HG02763 (cell line): ENCODE measurements at regions not wholly inside any gene's neighbourhood (a gene's known extent, or its start where the extent isn't known, plus 50 kb on each side); places are given as distances from the start of the nearest gene placed in this dataset.
"Not testable (repeated sequence)": the region's sequence is repeated elsewhere in the genome, so short reads cannot be mapped to it uniquely, and the experiment has no call there.

Source experiments
- ATAC-seq: cut with Tn5 transposase; IDR thresholded peaks from one replicate; pipeline ENCODE4 v1.9.1; 2021; ENCODE audit warnings: mild to moderate bottlenecking, moderate library complexity; ENCODE audit not compliant: unreplicated experiment

DNA sequence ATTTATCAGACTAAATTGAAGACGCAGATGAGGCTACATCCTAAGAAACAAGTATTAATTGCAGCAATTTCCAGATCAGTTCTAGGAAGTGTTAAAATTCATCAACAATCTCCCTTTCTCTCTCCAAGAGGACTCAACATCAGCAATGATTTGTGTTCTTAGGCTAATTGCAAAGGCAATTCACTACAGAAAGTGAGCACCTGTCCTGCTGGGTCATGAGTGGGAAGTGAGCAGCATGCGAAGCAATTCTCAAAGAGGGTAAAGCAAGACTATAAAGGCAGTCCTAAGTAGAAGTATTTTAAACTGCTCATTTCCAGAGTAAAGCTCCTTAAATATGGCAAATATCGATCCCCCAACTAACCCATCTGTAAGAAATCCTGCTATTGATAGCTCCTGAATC lies 1191.0 kb upstream of the ALCAM start:
- no peak for ATAC-seq

DNA sequence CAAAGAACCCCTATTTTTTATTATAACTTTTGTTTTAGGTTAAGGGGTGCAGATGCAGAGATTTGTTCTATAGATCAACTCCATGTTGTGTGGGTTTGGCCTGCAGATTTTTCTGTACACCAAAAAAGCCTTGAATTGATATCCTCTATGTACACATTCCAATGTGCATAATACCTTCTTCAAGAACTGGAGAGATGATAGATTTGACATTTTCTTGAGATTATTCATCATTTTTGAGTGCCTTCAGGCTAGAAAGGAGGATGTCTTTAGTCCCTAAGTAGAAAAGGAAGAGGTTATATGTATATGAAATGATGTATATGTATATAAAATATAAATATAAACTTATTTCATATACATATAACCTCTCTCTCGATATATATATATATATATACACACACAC lies 1190.0 kb upstream of the ALCAM start:
- no peak for ATAC-seq

DNA sequence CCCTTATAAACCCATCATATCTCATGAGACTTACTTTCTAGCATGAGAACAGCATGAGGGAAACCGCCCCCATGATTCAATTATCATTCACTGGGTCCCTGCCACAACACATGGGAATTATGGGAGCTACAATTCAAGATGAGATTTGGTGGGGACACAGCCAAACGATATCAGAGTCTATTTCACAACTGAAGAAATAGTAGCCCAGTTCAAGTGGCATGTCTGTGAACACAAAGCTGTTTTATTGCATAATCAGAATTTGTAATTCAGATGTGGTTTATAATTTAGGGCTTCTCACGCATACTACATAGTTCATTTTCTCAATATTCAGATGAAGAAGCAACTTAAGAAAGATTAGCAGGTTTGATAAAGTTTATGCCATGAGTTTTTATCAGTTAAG lies 1188.0 kb upstream of the ALCAM start:
- ATAC-seq: no peak

DNA sequence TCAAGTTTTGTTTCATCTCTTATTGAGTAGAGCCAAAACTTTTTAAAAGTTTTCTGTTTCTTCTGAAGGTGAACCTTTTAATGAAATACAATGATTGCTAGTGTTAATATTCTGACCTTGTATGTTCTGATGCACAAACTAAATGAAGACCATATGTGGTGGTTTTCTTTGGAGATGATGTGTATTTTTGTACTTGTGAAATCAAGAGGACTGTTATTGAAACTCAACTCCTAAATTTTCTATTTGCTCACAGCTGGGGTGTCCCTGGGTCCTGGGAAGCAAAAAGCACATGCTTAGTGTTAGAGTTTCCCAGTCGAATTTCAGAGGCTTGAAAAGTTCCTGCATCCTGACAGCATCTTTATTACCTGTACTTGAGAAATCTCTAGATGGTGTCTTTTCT lies 1185.8 kb upstream of the ALCAM start:
- ATAC-seq: no peak

DNA sequence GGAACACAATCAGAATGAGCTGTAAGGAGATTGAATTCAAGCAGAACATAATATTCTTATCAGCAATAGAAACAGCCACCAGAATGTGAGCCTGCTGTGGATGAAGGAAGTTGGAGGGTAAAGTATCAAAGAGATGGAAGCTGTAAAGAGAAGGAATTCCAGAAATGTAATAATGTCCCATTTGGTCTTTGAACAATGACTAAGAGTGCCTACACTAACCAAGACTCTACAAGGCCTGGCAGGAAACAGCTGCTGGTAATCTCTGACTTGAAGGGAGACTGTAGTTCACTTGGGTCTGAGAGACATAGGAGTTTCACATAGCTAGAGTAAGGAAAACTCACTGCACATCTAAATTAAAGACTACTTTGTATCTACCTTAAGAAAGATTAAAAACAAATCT lies 1176.0 kb upstream of the ALCAM start:
- ATAC-seq: no peak

DNA sequence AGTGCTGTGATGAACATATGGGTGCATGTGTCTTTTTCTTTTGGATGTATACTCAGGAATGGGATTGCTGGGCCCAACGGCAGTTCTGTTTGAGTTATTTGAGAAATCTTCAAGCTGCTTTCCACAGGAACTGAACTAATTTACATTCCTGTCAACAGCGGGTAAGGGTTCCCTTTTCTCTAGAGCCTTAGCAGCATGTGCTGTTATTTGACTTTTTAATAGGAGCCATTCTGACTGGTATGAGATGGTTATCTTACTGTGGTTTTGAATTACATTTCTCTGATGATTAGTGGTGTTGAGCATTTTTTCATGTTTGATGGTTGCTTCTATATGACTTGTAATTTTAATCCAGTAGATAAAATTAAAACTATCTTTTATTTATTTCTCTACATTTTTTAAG lies 1168.6 kb upstream of the ALCAM start:
- ATAC-seq: no peak

DNA sequence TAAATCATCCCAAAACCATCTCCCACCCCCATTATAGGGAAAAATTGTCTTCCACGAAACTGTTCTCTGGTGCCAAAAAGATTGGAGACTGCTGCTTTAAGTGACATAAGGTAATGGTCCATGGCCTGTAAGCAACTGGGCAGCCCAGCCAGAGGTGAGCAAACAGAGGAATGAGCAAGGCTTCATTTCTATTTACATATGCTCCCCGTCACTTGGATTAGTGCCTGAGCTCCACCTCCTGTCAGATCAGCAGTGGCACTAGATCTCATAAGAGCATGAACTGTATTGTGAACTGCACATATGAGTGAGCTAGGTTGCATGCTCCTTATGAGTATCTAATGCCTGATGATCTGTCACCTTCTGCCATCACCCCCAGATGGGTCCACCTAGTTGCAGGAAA lies 1159.8 kb upstream of the ALCAM start:
- ATAC-seq: no peak

DNA sequence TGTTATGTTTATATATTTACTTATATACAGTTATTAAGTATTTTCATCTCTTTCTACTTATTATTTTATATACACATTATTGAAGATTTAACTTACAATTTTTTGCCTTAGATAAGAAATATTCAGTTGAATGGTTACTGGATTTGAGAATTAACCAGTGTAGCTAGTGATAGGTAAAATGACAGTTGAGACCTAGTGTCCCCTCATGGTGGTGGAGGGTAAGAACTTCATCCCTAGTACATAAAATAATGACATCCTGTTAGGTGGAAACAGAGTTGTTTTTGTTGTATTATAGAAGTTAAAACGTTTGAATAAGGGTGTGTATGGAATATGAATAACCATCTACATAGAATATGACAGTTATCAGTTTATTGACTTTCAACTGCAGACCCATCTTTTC lies 1152.4 kb upstream of the ALCAM start:
- ATAC-seq: no peak

DNA sequence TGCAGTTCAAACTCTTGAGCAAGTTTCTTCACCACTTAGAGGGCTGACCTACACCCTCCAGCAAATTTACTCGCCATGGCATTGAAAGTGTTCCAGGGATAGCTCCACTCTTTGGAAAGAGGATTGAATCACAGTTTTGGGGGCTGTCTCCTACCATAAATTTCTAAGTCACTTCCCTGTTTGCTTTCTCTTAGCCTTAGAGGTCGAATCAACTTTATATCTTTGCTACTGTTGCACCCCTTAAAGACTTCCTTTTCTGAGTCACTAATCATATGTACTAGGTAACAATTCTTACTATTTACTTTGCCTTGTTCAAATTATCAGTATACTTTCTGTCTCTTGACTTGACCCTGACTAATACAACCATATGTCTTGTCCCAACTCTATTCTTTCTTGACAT lies 1151.8 kb upstream of the ALCAM start:
- no peak for ATAC-seq

DNA sequence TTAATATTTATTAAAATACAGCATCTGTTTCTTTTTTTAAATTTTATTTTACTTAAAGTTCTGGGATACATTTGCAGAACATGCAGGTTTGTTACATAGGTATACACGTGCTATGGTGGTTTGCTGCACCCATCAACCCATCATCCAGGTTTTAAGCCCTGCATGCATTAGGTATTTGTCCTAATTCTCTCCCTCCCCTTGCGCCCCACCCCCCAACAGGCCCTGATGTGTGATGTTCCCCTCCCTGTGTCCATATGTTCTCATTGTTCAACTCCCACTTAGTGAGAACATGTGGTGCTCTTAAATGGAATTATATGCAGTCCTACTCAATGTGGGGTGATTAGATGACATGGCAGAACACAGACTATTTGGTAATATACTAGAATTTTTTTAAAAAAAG lies 1147.7 kb upstream of the ALCAM start:
- ATAC-seq: not testable (repeated sequence)

DNA sequence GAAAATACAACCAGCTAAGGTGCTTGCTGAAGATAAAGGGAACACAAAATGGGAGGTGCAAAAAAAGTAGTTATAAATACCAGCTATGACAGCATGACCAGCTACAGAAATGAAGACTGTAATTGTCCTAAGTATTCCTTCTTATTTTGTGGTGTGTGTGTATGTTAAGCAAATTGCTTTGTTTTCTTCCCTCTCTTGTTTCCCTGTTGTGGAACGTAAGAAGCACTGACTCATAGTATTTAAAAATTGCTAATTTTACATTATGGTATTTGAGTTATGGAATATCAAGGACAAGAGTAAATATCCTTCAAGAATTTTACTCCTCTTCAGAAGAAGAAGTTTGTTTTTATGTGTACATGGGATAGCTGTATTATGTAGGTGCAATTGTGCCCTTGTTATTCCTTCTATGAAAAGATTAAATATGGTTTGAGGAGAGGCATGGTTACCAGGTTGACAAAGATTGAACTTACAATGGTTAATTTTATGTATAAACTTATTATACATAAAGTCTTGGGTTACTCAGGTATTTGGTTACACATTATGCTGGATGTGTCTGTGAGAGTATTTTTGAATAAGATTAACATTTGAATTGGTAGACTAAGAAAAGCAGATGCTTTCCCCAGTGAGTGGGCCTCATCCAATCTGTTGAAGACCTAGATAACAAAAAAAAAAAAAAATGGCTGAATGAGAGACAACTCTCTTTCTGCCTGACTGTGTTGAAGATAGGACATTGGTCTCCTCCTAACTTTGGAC lies 1132.1 kb upstream of the ALCAM start:
- no peak for ATAC-seq

DNA sequence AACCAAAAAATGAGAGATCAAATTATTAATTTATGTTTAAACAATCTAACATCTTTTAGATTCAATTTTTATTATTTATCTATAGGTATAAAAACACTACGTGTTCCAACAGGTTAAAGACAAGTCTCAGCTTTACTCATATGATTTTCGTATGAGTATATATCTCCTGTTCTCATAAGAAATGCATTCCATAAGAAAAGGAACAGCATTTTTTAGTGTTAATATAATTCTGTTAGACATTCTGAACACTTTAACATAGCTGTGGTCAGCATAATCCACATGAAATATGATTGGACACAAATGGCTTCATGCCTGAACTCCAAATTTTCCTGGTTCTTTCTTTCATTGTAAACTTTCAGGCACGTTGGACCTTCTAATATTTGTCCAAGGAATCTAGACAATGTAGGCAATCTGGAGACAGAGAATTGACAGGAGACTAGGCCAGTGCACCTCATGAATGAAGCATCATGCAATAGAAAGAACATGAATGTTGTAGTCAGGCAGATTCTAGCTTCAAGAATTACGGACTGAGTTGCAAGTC lies 1122.0 kb upstream of the ALCAM start:
- ATAC-seq: no peak

DNA sequence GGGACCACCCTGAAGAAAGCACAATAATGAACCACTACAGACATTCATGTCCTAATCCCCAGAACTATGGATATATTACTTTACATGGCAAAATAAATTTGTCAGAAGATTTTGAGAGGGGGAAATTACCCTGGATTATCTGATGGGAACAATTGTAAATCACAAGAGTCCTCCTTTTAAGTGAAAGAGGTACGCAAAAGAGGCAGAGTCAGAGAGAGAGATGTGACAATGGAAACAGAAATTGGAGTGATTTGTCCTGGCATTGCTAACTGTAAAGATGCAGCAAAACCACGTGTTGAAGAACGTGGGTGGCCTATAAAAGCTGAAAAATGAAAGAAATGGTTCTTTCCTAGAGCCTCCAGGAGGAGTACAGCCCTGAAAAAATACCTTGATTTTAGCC lies 1121.4 kb upstream of the ALCAM start:
- no peak for ATAC-seq

DNA sequence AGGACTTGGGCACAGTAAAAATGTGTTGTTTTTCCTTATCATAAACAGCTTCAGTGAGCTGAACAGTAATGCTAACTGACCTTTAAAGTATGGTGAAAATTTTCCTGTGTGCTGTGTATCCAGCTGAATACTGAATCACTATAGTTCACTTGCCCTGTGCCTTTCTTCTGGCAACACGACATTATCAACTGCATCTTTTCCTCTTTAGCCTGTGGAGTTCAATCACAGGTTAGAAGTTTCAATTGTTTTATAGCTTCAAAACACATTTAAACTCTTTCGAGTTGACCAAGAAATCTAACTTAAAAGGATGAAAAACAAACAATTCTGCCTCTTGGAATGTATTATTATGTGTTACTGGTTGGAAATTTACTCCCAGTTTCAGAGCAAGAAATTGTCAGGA lies 1120.7 kb upstream of the ALCAM start:
- ATAC-seq: no peak

DNA sequence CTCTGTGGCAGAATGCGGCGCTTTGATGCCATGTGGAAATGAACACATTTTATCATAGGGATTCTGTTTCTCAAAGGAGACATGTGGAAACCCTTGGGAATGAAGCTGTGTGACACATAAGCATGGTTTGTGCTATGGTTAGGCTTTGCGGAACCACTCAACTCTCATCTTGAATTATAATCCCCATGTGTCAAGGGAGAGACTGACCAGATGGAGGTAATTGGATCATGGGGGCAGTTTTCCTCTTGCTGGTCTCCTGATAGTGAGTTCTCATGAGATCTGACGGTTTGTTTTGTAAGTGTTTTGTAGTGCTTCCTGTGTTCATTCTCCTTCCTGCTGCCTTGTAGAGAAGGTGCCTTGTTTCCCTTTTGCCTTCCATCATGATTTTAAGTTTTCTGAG lies 1109.2 kb upstream of the ALCAM start:
- no peak for ATAC-seq

DNA sequence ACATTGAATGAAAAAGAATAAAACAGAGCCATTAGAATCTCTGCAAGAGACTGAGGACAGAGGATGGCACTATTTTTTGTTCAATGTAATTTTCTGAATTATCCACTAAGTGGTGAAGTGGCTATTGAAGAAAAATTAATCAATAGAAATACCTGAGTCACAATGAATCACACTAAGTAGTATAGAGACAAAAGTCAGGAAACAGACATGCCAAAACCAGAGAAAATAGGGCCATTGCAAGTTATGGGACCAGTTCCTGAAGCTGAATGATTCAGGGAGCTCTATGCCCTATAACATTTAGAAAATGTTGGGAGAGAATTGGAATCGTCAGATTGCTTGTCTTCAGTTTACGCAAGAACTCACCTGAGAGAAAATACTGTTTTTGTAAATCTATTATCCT lies 1103.2 kb upstream of the ALCAM start:
- no peak for ATAC-seq

DNA sequence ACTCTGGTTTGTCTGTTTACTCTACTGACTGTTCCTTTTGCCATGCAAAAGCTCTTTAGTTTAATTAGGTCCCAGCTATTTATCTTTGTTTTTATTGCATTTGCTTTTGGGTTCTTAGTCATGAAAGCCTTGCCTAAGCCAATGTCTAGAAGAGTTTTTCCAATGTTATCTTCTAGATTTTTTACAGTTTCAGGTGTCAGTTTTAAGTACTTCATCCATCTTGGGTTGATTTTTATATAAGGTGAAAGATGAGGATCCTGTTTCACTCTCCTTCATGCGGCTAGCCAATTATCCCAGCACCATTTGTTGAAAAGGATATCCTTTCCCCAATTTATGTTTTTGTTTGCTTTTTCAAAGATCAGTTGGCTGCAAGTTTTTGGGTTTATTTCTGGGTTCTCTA lies 1100.5 kb upstream of the ALCAM start:
- ATAC-seq: not testable (repeated sequence)

DNA sequence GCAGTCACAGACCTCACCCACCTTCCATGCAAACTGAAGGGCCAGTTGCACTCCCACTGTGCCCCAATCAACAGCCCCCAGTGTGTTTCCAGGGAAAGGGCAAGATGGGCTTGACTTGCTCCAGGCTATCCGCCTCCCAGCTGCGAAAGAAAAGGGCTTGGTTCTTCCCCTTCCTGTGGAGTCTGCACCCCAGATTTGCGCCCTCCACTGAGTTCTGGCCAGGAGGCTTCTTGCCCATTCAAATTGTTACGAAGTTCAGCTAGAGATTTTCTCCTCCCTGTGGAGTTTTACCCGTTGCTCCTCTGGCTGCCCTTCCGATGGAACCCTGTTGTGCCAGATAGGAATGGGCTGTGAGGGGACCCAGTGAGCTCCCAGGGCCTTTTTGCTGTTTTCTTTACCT lies 1096.9 kb upstream of the ALCAM start:
- no peak for ATAC-seq

DNA sequence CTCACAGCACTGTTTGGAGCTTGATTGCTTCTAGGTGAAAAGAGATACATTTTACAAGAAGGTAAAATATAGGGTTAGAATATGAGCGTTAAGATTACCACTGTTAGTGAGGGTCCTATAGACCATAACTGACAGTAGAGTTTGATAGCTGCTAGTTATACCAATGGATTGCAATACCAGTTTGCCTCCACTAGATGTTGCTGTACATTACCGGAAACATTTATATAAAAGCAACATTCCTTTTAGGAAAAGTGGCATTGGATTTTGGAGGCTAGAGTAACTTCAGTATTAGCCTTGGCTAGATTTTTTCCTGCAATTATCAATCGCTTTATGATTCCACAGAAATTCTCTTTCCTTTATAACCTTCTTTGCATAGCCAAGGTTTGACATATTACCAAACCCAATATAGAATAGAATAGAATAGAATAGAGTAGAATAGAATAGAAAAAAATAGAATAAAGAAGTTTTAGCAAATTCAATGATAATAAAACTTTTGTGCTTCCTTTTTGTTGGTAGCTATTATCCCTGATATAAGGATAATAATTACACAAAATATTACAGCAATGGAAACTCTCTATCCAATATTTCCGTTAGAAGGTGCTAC lies 1093.6 kb upstream of the ALCAM start:
- ATAC-seq: peak; percentile 45

DNA sequence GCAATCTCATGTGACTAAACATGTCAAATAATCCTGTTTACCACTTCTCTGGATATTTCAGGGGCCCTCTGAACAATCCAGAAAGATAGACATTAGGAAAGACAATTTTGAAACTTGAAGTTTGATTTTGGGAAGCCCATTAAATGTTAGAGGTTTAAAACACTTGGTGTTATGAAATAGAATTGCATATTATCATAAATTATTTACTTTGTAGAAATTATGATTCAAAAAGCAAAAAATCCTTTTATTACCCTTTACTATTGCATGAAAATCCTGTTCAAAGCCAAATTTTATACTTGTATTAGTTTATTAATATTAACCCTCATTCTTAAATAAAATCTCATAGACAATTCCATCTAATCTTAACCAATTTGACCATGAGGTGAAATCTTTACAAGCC lies 1091.5 kb upstream of the ALCAM start:
- ATAC-seq: no peak

DNA sequence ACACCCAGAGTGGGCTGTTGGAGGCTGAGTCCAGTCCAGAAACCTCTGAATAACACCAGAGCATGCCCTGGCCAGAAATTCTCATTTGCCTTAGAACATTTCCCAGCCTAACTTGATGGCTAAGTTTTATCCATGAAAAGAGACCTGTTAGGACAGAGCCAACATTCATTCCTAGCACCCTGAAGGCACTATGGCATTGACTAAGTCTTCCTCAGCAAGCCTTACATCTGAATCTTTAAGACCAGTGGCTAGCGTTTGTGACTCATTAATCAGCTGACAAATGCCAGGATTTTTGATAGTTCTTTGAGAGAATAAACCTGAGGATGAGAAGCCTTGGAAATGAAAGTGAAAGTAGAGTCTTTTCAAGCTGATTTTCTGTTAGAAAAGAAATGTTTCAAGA lies 1087.1 kb upstream of the ALCAM start:
- no peak for ATAC-seq

DNA sequence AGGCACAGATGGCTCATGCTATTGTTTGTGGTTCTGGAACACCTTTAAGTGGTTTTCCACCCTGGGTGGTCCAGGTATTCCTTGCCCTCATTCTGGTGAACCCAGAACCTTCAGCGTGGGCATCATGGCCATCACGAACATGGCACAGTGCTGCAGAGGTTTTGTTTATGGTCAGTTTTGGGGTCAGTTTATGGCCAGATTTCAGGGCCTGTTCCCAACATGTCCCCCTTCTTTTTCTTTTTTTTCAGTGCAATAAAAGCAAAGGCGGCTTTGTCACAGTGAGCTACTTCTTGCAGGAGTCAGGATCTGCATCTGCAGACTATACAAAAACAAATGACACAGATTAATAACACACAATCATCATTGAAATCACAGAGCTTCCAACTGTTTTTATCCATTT lies 1085.0 kb upstream of the ALCAM start:
- ATAC-seq: no peak

DNA sequence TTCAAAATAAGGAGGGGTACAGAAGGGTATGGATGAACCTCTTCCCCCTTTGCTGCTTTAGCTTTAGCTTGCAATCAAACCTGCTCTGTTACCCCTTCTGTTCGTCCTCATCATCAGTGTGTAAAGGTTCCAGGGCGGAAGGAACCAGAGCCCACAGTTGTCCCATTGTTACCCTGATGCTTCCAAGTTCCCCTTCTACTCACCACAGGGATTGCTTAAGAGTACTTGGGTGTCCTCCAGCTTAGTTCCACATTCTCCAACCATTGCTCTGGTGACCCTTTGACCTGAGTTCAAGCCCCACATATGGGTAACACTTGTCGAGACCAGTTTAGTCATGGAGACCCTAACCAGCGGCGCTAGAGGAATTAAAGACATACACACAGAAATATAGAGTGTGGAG lies 1080.1 kb upstream of the ALCAM start:
- ATAC-seq: no peak
